HT-29 (cell line): ENCODE measurements at regions not wholly inside any gene's neighbourhood (a gene's known extent, or its start where the extent isn't known, plus 50 kb on each side); places are given as distances from the start of the nearest gene placed in this dataset.

Experiments used
- DNase-seq: peaks from one replicate; pipeline ENCODE4 v3.0.0-alpha.2; 2015; ENCODE audit warnings: low spot score

DNA sequence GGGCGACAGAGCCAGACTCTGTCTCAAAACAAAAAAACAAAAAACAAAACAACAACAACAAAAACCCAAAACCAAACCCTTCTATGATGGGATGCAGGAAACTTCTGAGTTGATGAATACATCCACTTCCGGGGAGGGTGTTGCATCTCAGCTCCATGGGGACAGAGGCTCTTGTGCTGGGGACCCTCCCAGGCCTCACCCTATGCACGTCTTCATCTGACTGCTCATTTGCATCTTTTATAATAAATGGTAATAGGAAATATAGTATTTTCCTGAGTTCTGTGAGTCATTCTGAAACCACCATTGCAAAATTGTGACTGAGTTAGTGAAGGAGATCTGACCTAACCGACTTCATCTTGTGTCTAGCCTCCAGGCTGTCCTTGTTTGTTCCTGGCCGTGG lies 109.5 kb upstream of the SLC28A3 start:
- no peak for DNase-seq

DNA sequence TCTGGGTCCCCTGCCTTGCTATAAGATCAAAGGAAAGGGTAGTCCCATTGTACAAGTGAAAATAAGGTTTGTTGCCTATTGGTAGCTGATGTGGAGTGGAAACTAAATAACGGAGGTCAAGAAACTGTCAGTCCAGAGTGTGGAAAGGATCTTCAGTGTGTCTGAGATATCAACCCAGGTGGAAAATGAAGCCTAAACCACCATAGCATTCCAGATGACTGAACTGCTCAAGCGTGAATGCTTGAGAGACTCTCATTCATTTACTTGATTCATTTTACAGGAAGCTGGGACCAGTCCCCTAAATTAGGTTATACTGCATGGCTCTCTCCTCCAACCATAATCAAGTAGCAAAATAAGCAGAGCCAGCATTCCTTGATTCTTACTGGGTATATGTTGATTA lies 116.0 kb upstream of the SLC28A3 start:
- DNase-seq: no peak

DNA sequence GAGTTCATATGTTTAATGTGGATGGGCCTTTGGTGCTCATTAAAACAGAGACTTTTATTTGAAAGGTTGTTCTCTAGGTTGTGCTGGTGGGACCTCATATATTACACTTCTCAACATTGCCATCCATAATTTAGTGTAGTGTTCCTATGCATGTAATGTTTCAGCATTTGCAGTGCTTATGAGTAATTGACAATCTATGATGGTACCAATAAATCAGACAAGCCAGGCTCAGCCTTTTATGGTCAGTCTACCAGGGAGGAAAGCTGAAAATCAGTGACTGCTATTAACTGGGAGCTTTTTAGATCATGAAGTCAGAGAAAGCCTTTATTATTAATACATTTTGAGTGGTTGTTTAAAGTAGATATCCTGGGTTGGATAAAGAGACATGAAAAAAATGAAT lies 120.1 kb upstream of the SLC28A3 start:
- DNase-seq: no peak

DNA sequence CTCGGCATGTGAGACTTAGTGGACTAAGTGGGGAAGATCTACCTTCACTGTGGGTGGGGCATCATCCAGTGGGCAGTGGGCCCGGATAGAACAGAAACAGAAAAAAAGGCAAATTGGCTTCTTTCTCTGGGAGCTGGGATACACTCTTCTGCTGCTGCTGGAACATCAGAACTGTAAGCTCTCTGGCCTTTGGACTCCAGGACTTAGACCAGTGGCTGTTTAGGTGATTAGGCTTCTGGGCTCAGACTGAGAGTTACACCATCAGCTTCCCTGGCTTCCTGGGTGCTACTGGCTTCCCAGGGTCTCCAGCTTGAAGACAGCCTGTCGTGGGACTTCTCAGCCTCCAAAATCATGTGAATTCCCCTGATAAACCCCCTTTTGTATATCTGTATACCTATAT lies 122.7 kb upstream of the SLC28A3 start:
- no peak for DNase-seq

DNA sequence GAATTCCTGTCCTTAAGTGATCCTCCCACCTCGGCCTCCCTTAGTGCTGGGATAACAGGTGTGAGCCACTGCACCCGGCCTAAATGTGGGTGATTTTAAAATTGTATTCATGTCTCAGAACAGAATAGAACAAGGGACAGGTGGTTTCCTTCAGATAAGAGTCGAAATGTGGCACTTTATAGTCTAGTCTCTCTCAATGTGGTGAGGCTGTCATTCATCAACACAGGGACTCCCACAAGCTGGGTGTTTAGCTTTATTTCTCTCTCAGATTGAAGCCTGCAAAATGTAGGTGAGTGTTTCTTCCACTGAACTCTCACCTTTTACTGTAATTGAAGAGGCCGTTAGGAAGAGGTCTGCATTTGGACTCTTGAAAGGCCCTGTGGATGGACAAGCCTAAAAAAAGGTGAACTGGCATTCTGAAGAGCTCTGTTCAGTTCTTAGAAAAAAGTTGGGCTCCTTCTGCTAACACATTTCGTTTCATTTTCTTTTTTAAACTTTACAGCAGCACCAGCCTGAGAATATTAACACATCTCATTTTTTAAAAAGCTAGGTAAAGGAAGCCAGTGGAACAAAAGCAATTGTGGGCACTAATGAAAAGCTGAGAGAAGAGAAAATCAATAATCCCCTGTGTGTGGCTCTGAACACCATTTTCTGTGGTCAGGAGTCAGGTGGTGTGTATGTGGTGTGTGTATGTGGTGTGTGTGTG lies 126.2 kb upstream of the SLC28A3 start:
- DNase-seq: no peak

DNA sequence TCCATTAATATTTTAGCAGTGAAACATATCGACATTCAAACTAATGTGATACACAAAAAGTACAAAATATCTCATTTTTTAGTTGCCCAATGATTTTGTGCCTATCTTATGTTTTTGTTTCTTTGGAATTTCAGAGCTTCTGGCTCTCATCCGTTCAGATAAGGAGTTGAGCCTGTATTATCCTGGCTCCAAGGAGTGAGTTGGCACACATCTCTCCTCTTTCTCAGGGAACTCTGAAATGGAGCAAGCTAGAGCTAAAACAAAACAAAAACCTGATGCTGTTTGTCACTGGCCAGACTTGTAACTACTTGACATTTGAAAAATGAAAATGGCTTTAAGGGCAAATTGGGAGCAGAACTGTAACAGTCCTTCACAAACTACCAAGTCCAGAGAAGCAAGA lies 131.3 kb upstream of the SLC28A3 start:
- DNase-seq: no peak

DNA sequence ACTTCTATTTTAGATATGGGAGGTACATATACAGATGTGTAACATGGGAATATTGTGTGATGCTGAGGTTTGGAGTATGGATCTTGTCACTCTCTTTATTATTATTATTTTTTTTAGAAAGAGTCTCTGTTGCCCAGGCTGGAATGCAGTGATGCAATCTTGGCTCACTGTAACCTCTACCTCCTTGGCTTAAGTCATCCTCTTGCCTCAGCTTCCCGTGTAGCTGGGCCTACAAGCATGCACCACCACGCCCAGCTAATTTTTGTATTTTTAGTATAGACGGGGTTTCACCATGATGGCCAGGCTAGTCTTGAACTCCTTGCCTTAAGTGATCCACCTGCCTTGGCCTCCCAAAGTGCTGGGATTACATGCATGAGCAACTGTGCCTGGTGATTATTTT lies 138.4 kb upstream of the SLC28A3 start:
- no peak for DNase-seq

DNA sequence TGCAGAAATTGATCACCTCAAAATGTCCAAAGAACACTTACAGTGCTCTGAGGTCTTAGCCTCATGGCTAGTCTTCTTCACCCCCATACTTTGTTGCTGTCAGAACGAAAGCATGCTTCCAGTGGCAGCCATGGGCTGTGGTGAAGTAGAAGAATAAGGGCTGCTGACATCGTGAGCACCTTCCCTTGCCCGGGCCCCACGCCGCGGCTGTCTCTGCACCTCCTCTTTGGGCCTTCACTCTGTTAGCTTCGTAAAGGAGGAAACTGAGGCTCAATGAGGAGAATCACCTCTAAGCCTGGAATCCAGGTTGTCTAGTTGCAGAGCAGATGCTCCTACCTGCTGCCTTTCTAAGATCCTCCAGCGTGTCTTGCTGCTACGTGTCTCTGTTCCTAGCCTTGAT lies 139.5 kb upstream of the SLC28A3 start:
- no peak for DNase-seq

DNA sequence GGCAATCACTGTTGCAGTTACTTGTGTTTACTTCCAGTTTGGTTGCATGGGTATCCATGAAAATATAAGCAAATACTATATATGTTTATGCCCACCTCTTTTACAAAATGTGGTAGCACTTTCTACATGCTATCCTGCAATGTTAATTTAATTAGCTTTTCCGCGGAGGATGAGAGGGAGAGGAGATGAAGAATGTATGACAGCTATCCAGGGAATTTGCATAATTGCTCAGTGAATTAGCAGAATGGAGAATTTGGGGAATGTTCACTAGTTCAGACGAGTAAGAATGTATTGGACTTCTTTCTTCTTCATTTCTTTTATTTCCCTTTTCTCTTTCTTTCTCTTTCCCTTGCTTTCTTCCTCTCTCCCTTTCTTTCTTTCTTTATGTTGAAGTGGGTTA lies 140.7 kb upstream of the SLC28A3 start:
- no peak for DNase-seq

DNA sequence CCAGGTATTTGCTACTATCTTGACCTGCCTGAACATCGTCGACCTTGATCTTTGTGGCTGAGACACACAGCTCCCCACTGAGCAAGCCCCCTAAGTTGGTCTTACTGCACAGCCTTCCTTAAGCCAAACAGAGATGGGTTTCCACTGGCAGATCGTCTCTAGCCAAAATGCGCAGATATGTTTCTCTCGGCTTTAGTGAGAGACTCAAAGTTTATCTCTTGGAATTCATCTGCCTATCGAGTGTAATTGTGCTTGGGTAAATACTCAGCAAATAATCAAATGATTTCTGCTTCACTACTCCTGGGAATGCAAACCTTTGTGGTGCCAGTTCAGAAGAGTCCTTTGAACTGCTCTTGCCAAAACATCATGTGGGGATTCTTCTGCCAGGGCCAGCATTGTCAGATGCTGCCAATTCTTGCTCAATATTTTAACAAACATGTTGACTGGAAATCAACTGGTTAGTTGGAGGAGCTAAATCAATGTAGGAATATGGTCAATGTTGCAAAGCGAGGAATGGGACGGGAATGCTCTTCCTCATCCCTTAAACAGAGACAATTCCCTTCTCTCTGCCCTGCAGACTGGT lies 141.2 kb upstream of the SLC28A3 start:
- DNase-seq: no peak

DNA sequence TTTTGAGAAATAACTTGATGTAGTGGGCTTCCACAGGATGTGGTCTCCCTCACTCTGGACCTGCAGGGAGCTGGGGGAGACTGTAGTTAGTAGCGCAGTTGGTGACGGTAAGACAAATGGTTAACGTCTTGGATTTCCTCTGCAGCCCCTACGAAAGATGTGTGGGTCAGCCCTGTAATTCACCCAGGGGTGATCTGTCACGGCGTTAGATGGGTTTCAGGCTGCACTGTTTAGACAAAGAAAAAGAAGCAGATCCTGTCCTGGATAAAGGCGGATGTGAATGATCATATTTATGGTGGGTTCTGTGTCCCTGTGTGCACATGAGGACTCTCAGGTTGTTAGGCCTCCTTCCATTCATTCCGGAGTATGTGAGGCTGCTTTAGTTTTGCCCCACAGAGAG lies 142.0 kb upstream of the SLC28A3 start:
- no peak for DNase-seq

DNA sequence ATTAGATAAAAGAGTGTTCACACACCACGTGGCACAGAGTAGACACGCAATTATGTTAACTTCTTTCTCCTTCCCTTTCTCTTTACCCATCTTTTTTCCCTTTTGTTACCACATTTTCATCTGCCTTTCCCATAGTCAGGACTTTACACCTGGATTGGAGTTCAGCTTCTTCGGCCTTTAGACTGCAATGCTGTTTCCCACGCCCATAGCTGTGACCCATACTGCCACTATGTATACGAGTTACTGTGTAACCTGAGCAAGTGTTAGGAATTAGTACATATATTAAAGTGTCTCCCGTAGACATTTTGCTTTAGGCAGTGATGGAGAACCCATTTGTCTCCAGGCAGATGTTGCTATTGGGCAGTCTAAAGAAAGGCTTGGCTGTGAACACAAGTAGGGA lies 143.6 kb upstream of the SLC28A3 start:
- no peak for DNase-seq

DNA sequence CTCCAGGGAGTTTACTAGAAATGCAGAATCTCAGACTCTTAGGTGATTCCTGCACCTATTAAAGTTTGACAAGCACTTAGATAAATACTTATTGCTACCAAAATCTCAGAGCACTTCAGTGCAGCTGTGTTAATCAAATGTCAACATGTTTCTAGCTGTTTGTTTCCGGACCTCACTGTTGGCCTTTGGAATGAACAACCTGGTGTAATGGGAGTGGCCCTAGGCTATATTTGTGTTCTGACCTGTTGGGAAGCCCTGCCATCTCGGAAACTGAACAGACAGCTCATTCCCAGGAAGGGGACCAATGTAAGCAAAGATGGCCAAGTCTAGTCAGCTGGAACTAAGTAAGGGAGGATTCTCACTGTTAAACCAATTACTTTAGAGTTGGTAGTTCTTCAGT lies 145.0 kb upstream of the SLC28A3 start:
- no peak for DNase-seq

DNA sequence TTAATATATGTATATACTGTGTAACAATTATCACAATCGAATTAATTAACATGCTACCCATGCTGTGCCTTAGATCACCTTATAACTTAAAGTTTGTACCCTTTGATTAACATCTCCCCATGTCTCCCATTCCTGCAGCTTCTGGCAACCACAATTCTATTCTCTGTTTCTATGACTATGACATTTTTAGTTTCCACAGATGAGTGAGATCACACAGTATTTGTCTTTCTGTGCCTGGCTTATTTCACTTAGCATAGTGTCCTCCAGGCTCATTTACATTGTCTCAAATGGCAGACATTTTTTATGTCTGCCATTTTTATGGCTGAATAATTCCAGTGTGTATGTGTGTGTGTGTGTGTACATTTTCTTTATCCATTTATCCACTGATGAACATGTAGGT lies 146.1 kb upstream of the SLC28A3 start:
- no peak for DNase-seq

DNA sequence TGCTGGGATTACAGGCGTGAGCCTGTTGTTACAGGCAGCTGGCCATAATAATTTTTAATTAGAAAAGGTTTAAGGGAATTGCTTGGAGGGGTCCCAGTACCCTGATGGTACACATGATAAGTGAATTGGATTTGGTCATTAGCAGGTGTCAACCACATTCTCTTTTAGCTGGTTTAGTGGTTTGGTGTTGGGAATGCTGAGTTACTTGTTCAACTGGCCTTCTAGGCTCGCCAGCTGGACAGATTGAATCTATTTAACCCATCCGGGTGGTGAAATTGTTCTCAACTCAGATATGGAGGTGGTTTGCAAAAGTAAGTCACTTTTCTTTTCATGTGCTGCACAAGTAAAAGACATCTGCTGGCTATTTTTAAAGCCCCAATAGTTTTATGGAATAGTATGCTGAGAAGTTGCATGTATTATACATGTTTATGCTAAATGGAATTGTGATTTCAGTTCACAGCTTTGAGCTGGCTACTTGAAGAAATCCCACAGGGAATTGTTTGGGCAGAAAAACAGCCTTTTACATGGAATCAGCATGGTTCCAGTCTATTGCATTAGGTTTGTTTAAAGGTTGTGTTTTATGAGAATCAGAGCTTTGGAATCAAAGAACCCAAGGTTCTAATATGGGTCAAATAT lies 149.8 kb upstream of the SLC28A3 start:
- no peak for DNase-seq

DNA sequence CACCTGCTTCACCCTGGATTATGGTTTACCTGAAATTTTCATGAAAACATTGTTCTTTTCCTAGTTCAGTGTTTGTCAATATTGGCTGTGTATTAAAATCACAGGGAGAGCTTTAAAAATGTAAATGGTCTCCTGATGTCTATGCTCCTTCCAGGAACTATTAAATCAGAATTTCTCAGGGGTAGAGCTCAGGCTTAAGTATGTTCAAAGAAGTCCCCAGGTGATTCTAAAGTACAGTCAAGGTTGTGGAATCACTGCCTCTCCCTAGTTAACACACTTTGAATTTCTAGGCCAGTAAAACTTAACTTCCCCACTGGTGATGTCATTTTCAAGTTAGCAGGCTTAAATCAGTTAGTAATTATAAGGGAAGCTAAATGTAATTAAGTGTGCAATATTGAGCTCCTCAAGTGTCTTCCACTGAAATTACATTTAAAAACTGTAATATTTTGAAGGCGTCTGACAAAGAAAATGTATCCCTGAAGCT lies 150.3 kb upstream of the SLC28A3 start:
- DNase-seq: no peak

DNA sequence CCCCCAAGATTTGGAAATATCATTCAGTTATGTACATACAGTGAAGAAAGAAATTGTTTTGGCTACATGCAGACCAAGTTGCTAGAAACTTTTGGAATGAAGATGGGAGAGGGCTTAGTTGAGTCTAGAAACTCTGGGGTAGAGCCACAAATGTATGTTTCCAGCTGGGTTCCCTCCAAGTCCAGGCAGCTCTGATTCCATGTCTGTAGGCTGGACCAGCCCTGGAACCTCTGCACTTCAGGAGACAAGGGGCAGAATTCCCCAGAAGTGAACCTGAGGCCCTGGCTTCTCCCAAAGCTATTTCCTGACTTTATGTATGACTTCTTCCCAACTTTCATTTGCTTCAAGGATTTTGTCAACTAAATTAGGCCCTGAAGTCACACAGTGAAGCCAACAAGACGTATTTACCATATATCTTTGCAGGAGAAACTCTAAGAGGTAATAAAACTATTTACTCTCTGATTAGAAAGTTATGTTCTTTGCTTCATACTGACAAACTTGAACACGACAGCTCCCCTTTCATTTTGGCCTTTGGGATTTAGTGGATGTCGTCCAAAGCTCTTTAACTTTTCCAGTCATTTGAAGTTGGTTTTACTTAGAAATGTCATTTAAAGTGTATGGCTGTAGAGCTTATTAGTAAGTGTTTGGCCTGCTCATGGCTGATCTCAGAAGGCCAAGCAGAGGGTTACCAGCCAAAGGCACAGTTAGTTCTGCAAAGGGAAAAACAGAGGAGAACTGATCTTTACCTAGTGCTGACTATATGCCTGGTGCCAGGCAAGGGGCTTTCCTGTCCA lies 152.0 kb upstream of the SLC28A3 start:
- no peak for DNase-seq

DNA sequence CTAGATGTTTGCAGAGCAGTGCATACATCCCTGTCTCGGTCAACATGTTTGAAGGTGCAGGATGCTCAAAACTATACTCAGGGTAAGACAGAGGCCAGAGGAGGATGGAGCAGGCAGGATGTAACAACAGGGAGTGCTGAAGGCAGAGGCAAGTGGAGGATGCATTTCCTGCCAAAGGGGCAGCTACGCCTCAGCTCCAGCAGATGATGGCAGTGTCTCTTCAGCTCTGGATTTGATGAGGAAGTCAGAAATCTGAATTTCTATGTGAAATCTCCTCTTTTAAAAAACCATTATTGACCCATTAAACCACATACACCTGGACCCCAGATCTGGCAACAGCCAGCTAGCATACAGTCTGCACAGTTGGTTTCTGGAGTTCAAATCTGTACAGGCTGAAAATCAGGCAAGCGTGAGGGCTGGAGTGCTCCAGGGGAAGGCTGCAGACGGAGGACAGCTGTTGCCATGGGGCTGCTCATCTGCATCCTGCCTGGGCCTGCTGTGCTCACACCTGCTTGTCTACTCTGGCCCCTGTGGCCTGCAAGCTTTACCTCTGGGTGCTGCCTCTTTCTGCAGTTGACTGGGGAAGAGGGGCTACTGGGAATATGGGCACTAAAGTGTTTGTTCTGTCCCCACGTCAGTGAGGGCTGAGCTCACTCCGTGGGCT lies 152.9 kb upstream of the SLC28A3 start:
- DNase-seq: no peak

DNA sequence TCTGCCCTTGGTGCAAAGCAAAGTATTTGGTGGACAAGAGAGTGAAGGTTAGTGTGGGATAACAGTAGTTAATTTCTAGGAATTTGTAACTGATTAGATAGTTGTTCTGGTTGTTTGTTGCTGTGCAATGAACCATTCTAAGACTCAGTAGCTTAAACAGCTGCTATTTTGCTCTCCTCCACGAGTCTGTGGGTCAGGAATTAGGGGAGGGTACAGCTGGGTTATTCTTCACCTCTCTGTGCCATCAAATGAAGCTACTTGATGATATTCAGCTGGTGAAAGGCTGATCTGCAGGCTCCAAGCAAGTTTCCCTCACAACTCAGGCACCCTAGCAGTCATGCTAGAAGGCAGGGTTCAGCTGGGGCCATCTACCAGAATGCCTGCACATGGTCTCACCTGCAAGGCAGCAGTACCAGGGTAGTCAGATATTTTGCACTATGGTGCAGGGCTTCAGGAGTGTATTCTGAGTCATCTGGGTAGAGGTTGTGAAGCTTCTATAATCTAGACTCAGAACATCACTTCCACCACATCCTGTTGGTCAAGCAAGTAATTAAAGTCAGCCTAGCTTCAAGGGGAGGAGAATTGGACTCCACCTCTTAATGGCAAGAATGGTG lies 159.5 kb upstream of the SLC28A3 start:
- DNase-seq: no peak

DNA sequence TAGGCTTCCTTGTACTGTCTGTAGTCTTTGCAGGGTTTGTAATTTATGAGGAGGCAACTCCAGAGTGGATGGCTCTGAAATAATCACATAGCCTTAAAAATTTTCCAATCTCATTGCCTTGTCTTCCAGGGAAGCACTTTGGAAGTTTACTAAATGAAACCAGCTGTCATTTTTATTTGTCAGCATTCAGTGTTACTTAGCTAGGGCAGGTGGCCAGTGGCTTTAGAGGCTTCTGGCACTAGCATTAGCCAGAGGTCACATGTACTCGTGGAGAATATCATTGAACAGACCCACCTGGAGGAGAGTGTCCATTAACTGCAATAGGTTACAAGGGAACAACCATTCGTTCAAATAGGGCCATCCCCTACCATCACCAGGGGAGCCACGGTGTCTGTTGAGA lies 160.3 kb upstream of the SLC28A3 start:
- no peak for DNase-seq

DNA sequence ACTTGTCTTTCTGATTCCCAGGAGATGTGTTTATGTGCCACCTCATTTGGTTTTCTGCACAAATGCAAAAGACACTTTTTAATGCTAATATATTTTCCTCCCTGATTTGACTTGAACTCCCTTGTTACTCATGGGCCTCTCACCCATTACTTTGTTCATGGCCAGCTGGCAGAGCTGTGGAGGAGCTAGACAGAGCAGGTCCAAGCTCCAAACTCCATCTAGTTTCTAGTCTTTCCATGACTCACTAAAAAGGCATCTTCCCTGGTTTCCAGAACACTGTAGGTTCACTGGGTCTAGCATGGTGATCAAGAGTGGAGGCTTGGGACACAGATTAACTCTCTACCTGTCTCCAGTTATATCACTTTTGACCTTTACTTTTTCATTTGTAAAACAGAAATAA lies 161.0 kb upstream of the SLC28A3 start:
- DNase-seq: no peak
